ENCODE measurements at regions not wholly inside any gene's neighbourhood (a gene's known extent, or its start where the extent isn't known, plus 50 kb on each side); places are given as distances from the start of the nearest gene placed in this dataset.
"Not testable (repeated sequence)": the region's sequence is repeated elsewhere in the genome, so short reads cannot be mapped to it uniquely, and the experiment has no call there.

- no peak for DNase-seq
Observed at GRCh38 chr1:219717536-219717935, 104.6 kb upstream of the ZC3H11B start.

GRCh38 chr1:219716611-219717114, 103.8 kb upstream of the ZC3H11B start:
- DNase-seq, result no peak

GRCh38 chr1:219713981-219714381, 101.1 kb upstream of the ZC3H11B start:
- DNase-seq, result no peak

GRCh38 chr1:219712506-219712905, 99.6 kb upstream of the ZC3H11B start:
- DNase-seq, result no peak

- DNase-seq, result peak; percentile 92
Observed at GRCh38 chr1:219710529-219711194, 97.8 kb upstream of the ZC3H11B start.

- DNase-seq, result no peak
Observed at GRCh38 chr1:219708919-219709543, 96.1 kb upstream of the ZC3H11B start.

GRCh38 chr1:219707885-219708284, 95.0 kb upstream of the ZC3H11B start:
- not testable (repeated sequence) for DNase-seq

- DNase-seq, result not testable (repeated sequence)
Observed at GRCh38 chr1:219704331-219704730, 91.4 kb upstream of the ZC3H11B start.

- DNase-seq, result no peak
Observed at GRCh38 chr1:219703368-219703639, 90.4 kb upstream of the ZC3H11B start.

- no peak for DNase-seq
Observed at GRCh38 chr1:219701476-219701875, 88.6 kb upstream of the ZC3H11B start.

GRCh38 chr1:219699870-219700269, 87.0 kb upstream of the ZC3H11B start:
- DNase-seq, result peak; percentile 51

- DNase-seq, result no peak
Observed at GRCh38 chr1:219697682-219698081, 84.8 kb upstream of the ZC3H11B start.

- no peak for DNase-seq
Observed at GRCh38 chr1:219692981-219693380, 80.1 kb upstream of the ZC3H11B start.

- no peak for DNase-seq
Observed at GRCh38 chr1:219689774-219690173, 76.9 kb upstream of the ZC3H11B start.

GRCh38 chr1:219687779-219688178, 74.9 kb upstream of the ZC3H11B start:
- no peak for DNase-seq

- DNase-seq, result no peak
Observed at GRCh38 chr1:219686171-219686570, 73.3 kb upstream of the ZC3H11B start.

GRCh38 chr1:219682788-219683187, 69.9 kb upstream of the ZC3H11B start:
- no peak for DNase-seq

- DNase-seq, result no peak
Observed at GRCh38 chr1:219681876-219682275, 69.0 kb upstream of the ZC3H11B start.

- DNase-seq, result peak; percentile 52
Observed at GRCh38 chr1:219676012-219676765, 63.3 kb upstream of the ZC3H11B start.

- no peak for DNase-seq
Observed at GRCh38 chr1:219670426-219671149, 57.7 kb upstream of the ZC3H11B start.

GRCh38 chr1:219669556-219669955, 56.7 kb upstream of the ZC3H11B start:
- DNase-seq, result no peak

- DNase-seq, result no peak
Observed at GRCh38 chr1:219669042-219669441, 56.1 kb upstream of the ZC3H11B start.

- no peak for DNase-seq
Observed at GRCh38 chr1:219668446-219668845, 55.5 kb upstream of the ZC3H11B start.

Data from fibroblast of skin of right quadriceps (primary cell).